Globus pallidus (tissue), 1 donor: ENCODE measurements at regions not wholly inside any gene's neighbourhood (a gene's known extent, or its start where the extent isn't known, plus 50 kb on each side); places are given as distances from the start of the nearest gene placed in this dataset.

Experiments used
- DNase-seq: peaks from one replicate; pipeline ENCODE4 v3.0.0-alpha.2; 2015; ENCODE audit warnings: low spot score

DNA sequence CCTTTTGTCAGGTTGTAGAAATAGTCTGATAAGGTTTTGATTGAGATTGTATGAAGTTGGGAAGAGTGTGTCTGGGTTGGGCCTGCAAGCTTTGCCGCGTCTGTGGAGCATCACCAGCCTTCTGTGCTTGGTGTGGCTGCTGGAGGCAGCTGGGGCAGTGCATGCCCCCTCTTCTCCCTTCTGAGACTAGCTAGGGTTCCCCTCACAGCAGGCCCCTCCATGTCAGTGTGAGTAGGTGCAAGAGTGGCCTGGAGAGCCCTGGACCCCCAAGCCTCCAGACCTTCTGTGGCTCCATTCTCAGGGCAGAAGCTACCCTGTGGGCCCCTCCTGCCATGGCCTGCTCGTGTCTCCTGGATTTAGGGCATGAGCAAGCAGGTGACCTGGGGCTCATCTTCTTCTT is 914.2 kb downstream of the TBC1D22A start:
- DNase-seq: no peak

DNA sequence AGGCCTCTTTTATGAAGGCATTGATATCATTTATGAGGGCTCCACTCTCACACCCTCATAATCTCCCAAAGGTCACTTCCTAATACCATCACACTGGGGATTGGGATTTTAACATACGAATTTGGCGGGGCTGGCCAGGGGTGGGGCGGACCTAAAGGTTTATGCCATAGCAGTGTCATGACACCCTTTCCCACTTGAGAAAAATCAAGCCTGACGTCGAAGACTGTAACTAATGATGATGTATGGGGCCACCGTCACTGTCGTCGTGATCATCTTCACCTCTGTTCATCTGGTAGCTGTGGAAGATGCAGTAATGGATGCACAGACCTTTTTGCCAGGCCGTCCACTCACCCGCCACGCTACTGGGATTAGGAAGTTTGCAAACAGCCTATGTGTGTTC is 912.1 kb downstream of the TBC1D22A start:
- DNase-seq: no peak

DNA sequence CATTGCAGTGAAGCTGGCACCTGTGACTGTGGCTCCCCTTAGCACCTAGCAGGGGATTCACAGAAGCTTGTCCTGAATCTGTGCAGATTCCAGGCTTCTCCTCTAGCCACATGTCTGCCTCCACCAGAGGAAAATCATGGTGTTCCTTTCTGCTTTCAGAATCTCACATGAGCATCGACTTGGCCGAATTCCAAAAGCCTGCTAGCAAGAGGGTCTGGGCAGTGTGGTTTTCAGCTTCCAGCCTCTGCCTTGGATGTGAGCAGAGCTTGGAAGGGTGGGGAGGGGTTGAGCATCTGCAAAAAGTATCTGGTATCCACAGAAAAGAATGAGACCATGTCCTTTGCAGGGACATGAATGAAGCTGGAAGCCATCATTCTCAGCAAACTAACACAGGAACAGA is 911.1 kb downstream of the TBC1D22A start:
- DNase-seq: no peak

DNA sequence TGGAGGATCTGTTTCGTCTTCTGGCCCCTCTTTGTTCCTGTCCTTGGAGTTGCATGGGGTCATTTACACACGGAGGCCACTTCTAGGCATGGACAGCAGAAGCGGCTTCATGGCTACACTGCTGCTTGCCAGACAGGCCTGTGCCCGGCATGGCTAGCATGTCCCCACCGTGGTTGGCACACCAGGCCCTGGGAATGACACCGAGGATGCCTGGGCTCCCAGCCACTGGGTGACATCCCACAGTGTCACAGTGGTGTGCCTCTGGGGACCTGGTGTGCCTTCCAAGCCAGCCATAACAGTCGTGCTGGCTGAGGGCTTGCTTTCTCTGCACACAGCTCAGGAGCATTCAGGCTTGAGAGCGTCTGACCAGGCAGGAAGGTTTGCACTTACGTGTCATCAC is 910.1 kb downstream of the TBC1D22A start:
- DNase-seq: no peak

DNA sequence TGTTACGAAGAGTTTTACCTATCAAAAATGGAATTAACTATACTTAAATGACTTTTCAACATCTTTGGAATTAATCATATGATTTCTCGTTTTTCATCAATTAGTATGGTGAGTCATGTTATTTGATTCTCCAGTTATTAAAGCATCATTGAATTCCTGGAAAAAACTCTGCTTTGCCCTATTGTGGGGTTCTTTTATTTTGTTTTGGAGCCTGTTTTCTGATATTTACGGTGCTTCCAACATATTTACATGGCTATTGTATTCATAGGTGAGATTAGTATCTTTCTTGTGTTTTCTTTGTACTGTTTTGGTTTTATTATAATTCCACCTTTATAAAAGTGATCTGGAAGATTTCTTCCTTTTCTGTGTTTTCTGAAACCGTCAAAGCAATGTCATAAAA is 902.7 kb downstream of the TBC1D22A start:
- DNase-seq: no peak

DNA sequence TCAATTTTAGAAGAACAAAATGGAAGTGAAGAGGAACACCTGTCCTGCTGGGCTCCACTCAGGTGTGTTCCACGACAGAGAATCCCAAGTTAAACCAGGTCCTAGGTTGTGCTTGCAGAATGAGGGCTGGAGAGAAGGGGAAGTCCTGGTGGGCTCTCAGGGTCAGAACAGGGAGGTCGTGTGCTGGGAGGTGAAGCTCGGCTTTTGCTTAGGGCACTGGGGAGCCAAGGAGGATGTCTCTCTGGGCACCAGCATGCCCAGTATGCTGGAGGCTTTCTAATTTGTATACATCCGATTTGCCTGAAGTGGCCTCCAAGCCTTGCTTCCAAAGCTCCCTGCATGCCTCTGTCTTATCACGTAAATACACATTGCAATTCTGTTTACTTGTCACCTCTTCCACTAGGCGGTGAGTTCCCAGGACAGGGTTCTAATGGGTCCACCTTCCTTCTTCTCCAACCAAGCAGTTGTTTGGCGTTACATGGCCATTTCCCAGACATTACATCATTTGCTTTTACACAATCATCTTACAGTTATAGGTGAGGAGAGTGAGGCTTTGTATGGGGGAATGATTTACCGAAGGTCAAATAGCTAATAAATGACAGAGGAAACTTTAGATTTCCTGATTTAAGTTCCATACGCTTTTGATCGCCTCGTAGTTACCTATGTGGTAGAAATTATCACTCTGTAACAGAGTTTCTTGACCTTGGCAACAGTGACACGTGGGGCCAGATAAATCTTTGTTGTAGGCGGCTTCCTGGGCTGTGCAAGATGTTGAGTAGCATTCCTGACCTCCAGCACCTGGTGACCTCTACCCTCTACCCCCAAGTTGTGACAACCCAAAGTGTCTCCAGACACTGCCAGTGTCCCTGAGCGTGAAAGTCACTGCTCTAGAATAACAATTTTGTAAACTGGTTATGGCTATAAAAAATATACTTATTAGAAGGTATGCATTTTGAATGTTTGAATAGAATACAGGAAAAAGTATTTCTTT is 901.5 kb downstream of the TBC1D22A start:
- no peak for DNase-seq

DNA sequence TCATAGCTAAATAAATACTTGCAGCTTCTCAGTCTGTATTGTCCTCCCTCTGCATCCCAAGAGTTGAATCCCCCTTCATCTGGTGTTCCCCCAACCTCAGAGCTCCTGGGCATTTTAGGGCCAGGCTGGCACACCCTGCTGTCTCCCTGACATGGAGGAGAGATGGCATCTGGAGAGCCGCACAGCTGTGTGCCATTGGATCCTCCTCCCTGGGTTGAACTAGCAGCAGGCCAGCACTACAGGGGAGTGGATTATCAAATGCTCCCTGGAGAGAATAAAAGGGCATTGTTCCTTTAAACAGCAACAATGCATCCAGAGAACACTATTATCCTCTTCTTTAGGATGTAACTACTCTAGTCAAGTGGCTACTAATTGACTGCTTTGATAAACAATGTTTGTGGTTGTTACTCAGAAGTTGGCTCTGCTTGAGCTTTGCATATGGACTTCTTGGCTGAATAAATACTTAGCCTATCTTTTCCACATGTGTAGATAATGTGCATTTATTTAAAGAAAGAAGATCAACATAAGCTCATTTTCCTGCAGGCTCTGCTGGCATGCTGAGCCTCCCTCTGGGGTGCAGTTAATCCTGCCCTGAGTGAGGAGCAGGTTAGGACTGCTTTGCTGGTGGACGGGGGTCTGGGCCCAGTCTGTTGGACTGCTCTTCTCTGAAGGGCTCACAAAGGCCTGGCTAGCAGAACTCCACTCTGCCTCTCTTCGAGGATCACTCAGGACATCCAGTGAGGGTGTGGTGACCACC is 897.2 kb downstream of the TBC1D22A start:
- DNase-seq: peak; percentile 3

DNA sequence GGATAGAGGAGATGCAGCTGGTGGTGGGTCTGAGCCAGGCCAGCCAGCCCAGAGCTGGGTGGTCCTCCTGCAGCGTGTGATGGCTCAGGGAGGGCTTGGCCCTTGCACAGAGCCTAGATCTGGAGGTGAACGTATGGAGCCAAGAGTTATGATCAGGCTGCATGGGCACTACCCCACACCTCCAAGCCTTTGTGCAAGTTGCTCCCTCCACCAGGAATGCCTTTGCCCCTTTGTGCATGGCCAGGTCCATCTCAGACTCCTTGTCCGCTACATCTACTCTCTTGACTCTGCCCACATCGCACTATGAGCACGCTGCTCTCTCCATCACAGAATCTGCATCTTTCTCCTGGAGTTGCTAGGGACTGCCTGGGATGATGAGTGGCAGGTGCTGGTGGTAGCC is 895.7 kb downstream of the TBC1D22A start:
- DNase-seq: no peak

DNA sequence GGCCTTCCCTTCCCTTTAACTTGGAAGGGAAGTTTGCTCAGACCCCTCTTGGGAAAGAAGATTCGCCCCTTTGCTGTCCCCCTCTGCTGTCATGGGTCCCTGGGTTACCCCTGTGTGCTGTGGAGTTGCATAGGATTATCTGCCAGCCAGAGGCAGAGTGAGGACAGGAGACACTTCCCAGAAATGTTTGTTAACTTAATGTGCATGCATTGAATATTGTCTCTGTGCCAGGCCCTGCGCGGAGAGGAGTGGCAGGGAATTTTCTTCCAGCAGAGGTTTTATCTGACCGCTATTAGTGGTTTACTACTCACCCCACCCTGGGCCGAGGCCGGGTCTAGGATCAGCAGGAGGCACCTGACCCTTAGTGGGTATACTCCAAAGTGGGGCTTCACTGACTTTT is 894.8 kb downstream of the TBC1D22A start:
- no peak for DNase-seq

DNA sequence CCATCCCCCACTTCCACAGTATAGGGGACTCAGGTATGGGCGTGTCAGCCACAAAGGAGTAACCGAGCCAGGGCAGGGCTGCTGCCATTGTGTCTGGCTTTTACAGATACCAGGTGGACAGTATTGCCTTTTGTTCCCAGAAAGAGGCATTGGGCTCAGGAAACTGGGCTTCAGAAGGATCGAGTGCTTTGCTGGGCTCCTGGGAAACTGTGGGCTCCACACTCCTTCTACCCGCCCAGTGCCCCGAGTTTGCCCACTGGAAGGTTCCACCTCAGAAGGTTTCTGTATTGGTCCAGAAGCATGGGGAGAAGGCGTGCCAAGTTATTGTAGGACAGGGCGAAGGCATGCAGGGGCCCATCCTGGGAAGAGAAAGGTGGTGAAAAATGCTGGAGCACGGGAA is 894.4 kb downstream of the TBC1D22A start:
- DNase-seq: no peak

DNA sequence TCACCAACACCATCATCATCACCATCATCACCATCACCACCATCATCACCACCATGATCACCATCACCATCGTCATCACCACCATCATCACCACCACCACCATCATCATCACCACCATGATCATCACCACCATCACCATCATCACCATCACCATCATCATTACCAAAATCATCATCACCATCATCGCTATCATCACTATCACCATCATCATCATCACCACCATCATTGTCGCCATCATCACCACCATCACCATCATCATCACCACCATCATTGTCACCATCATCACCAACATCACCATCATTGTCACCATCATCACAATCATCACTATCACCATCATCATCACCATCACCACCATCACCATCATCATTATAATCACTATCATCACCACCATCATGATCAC is 893.5 kb downstream of the TBC1D22A start:
- no peak for DNase-seq

DNA sequence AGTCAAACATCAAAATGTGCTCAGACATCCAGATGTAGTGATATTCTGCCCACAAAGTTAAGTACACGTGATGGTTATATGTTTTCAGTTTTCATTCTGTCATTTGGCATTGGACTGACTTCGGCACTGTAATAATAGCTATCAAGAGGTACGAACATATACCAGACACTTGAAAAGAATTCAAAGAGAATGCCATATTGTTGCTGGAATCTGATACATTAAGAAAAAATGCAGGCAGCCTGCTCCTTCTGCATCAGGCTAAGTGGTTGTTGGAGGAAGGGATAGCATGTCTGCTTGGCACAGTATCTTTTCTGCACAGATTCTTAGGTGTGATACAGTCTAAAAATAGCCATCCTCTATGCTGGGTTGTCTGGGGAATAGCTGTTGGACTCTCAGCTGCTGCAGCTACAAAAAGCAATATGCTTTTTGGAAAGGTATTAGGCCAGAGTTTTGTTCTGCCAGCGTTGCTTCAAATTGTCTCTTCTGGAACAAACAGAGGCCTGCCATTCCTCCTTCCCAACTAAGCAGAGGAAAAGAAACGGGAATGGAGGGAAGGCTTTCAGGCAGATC is 892.6 kb downstream of the TBC1D22A start:
- DNase-seq: no peak

DNA sequence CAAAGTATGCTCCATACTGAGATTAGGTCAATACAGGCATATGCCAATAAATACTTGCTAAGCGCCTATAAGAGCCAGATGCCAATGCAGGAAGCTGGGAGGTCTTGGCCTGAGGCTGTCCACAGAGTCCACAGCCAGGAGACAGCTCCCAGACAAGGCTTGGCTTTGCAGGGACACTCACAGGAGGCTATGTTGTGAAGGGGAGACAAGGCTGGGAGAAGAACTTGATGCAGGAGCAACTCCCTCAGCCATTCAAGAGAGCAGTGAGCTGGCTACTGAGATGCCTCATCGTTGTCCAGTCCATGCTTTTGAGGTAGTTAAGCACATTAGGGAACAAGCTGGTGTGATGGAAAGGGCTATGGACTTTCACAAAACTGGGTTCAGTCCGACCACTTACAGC is 891.5 kb downstream of the TBC1D22A start:
- no peak for DNase-seq

DNA sequence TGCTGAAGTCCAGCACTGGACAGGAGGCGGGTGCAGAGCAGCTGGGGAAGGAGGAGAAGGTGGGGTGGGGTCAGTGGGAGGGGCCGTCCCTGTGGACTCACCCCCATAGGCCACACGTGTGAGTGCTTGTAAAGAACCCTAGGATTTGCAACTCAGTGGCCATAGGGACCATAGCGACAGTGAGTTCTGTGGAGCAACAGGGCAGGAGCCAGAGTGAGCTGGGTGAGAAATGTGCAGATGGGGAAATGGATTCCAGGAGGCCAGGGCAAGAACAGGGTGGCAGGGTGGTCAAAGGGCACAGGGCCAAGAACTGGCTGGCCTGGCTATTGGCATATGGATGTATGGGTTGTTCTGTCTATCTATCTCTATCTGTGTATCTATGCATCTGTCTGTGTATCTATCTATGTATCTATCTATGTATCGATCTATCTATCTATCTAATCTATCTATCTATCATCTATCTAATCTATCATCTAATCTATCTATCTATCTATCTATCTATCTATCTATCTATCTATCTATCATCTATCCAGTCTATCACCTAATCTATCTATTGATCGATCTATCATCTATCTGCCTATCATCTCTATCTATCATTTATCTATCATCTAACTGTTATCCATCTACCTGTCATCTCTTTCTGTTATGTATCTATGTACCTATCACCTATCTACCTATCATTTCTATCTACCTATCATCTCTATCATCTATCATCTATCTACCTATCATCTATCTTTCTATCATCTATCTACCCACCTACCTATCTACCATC is 889.0 kb downstream of the TBC1D22A start:
- no peak for DNase-seq

DNA sequence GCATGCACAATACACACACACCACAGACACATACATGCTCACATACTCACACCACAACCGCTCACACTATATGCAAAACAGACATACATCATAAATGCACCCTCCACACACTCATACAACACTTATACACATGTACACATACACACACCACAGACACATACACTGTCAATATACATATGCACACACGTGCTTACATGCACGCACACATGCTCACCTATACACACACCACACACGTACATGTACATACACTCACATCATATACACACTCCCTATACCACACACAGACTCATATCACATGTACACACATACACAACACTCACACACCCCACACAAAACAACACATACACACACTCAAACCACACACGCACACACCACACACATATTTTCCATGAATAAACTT is 885.3 kb downstream of the TBC1D22A start:
- no peak for DNase-seq

DNA sequence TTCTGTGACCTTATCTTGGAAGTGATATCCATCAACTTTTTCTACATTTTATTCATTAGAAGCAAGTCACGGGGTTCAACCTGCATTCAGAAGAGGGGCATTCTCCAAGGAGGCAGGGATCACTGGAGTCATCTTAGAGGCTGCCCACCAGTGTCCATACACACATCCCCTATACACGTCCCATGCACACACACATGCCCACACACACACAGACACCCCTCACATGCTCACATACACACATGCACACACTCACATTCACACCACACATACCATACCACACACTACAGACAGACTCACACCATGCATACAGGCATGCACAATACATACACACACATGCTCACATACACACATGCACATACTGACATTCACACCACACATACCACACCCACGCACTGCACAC is 884.7 kb downstream of the TBC1D22A start:
- no peak for DNase-seq

DNA sequence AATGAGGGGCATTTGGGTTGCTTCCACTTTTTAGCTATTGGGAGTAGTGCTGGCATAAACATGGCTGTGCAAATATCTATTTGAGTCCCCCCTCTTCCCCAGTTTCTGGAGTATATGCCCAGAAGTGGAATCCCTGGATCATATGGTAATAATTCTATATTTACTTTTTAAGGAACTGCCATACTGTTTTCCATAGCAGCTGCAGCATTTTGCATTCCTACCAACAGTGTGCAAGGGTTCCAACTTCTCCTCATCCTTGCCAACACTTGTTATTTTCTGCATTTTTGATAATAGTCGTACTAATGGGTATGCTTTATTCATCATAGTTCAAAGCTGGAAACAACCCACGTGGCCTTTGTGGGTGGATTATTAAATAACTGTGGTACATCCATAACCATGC is 883.5 kb downstream of the TBC1D22A start:
- DNase-seq: no peak

DNA sequence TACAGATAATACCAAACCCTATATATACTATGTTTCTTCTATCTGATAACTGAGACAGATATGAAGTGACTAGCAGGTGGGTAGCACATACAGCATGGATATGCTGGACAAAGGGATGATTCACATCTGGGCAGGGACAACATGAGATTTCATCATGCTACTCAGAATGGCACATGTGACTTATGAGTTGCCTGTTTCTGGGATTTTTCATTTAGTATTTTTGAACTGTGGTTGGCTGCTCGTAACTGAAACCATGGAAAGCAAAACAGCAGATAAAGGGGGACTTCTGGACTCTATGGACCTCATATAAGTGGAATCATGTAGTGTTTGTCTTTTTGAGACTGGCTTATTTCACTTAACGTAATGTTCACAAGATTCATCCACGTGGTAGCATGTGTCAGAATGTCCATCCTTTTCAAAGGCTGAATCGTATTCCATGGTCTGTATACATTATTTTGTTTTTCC is 883.0 kb downstream of the TBC1D22A start:
- DNase-seq: no peak

DNA sequence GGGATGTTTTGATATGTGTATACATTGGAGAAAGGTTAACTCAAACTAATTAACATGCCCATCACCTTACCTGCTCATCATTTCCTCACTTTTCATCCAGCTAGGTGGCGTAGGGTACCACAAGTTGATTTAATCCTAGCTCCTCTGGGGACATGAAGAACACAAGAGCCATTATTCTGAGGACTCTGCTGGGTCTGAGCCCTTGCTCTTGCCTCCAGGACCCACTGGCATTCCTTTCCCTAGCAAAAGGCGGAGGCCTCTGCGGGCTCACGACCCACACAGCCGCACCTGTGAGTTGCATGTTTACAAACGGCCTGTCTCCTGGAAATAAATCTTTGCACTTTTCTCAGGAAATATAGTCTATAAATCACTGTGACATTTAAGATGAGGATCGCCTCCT is 871.9 kb downstream of the TBC1D22A start:
- no peak for DNase-seq

DNA sequence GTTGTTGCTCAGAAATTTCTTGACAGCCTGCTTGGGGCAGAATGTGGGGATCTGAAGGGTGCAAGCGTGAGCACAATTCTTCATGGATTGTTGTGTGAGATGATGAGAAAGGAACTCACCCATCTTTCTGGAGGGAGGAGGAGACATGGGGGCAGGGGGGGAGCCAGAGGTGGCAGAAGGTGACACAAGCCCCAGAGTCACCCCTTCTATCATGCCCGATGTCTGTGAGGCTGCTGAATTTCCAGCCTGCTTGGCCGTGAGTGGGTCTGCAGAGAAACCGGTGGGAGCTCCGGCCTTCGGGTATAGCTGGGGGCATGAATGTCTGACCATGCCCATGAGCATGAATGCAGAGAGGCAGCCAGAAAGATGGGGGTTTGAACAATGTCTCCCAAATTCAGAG is 870.7 kb downstream of the TBC1D22A start:
- DNase-seq: no peak

DNA sequence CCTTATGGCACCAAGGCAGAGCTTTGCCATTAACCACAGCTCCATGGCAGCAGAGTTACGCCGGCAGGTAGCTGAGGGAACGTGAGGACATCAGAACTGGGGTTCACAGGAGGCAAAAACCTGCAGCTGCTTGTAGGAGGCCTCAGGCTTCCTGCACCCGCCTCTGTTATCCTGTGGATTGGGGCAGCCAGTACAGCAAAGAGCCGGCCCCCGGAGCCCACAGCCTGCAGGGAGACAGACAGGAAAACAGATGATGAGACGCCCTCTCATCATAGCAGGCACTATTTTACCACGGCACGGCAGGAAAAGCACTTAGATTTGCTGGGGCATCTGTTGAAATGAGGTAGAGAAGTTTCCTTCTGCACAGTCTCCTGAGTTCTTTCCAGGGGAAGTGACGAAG is 870.3 kb downstream of the TBC1D22A start:
- DNase-seq: no peak

DNA sequence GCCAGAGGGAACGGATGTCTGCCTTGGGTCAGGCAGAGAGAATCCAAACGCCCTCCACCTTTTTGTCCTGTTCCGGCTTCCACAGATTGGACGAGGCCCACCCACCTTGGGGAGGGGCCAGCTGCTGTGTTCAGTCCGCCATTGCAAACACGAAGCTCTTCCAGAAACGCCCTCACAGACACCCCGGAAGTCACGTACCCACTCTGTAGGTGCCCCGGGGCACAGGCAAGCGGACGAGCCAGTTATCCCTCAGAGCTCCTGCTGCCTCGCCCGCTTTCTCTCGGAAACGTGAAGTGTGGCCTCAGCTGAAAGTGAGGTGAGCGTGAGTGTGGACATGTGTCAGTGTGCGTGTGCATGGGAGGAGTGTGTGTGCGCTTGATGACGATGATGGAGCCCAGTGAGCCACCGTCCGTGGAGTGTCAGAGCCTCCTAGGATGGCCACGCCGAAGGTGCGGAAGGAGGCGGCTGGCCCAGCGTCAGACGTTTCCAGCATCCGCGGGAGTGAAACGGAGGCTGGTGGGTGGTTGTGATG is 869.2 kb downstream of the TBC1D22A start:
- DNase-seq: no peak
